Panc1 (cell line): ENCODE measurements at regions not wholly inside any gene's neighbourhood (a gene's known extent, or its start where the extent isn't known, plus 50 kb on each side); places are given as distances from the start of the nearest gene placed in this dataset.

Experiments
- ATAC-seq: fragments of 200-7000 bp; cut with Tn5 transposase; 2 replicates; pipeline ENCODE4 v1.9.1; 2020; ENCODE audit warnings: mild to moderate bottlenecking, moderate library complexity
- BruUV-seq: library from RNA; stranded (reverse); fragments of 400-500 nt; replicated peaks from 2 replicates; lab custom pipeline; 2021; lab: Mats Ljungman, UMichigan
- CTCF ChIA-PET: fragments of 300-600 bp; sonication (Branson Sonifier 250); formaldehyde crosslinking; loops from one replicate; lab custom pipeline; 2022; ENCODE audit warnings: antibody characterized with exemption; lab: Charles Lee
- POLR2A ChIA-PET: fragments of 300-600 bp; sonication (Branson Sonifier 250); formaldehyde crosslinking; loops from one replicate; lab custom pipeline; 2022; ENCODE audit warnings: antibody characterized with exemption; lab: Charles Lee
- DNase-seq: peaks from one replicate; pipeline ENCODE4 v3.0.0-alpha.2; 2010; ENCODE audit warnings: low read depth, low spot score
- H3K27ac ChIP-seq: 2 replicates; pipeline ENCODE4 v1.5.1; 2011; ENCODE audit warnings: mild to moderate bottlenecking, low read length, inconsistent platforms
- H3K27me3 ChIP-seq: fragments of 200-500 bp; sonication (Bioruptor generic); 2 replicates; pipeline ENCODE4 v1.6.0; 2014; ENCODE audit warnings: low read length, inconsistent platforms; ENCODE audit not compliant: control insufficient read depth, insufficient read depth
- H3K36me3 ChIP-seq: fragments of 200-500 bp; sonication (Bioruptor generic); 2 replicates; pipeline ENCODE4 v1.5.1; 2014; ENCODE audit warnings: inconsistent platforms, mild to moderate bottlenecking, low read length, moderate library complexity; ENCODE audit not compliant: control insufficient read depth, insufficient read depth
- H3K4me1 ChIP-seq: 2 replicates; pipeline ENCODE4 v1.5.1; 2011; ENCODE audit warnings: inconsistent platforms, mild to moderate bottlenecking, low read length, moderate library complexity; ENCODE audit not compliant: control insufficient read depth, insufficient read depth
- H3K4me3 ChIP-seq, 2 experiments: 2 replicates each; pipeline ENCODE4 v1.5.1; 2011 to 2012; ENCODE audit warnings: low read depth in 2 of 2, low read length in 2 of 2, mild to moderate bottlenecking in 2 of 2, inconsistent platforms in 1 of 2, moderate library complexity in 1 of 2
- H3K9me3 ChIP-seq: fragments of 200-500 bp; sonication (Bioruptor generic); 2 replicates; pipeline ENCODE4 v1.5.1; 2014; ENCODE audit warnings: low read depth, mild to moderate bottlenecking, inconsistent platforms, low read length, moderate library complexity; ENCODE audit not compliant: control insufficient read depth, insufficient read depth
- POLR2AphosphoS5 ChIP-seq: IDR thresholded peaks from 2 replicates; pipeline ENCODE4 v1.6.1; 2012; ENCODE audit warnings: mild to moderate bottlenecking, low read depth, low read length, moderate library complexity
- SIN3A ChIP-seq: IDR thresholded peaks from 2 replicates; pipeline ENCODE4 v1.6.1; 2012; ENCODE audit warnings: low read depth, mild to moderate bottlenecking, low read length, moderate library complexity, borderline replicate concordance; ENCODE audit not compliant: insufficient read depth
- TCF7L2 ChIP-seq: IDR thresholded peaks from 2 replicates; pipeline ENCODE4 v1.6.1; 2011; ENCODE audit warnings: mild to moderate bottlenecking, low read depth, low read length, inconsistent platforms
- in situ Hi-C: cut with HindIII; loops from 2 replicates; pipeline ENCODE4 v1.10.0; 2016; ENCODE audit warnings: low sequenced_read_pairs, low pct_unique_long_range_greater_than_20kb
- intact Hi-C: fragments of 100-400 bp; cut with micrococcal nuclease; formaldehyde crosslinking; loops from one replicate; pipeline ENCODE4 v1.10.0; 2022; ENCODE audit not compliant: unreplicated experiment
- TF ChIP-seq, protein P1 (sequence below), 2 experiments: IDR thresholded peaks; 2 replicates each; pipeline ENCODE4 v1.6.1; 2011 to 2012; ENCODE audit warnings: low read depth in 2 of 2, control low read depth in 1 of 2, low read length in 1 of 2, mild to moderate bottlenecking in 1 of 2, moderate library complexity in 1 of 2; ENCODE audit not compliant: insufficient read depth in 1 of 2
- TF ChIP-seq, protein P2 (sequence below): fragments of 450-650 bp; IDR thresholded peaks from 2 replicates; pipeline ENCODE4 v1.5.1; 2017; ENCODE audit warnings: mild to moderate bottlenecking

DNA sequence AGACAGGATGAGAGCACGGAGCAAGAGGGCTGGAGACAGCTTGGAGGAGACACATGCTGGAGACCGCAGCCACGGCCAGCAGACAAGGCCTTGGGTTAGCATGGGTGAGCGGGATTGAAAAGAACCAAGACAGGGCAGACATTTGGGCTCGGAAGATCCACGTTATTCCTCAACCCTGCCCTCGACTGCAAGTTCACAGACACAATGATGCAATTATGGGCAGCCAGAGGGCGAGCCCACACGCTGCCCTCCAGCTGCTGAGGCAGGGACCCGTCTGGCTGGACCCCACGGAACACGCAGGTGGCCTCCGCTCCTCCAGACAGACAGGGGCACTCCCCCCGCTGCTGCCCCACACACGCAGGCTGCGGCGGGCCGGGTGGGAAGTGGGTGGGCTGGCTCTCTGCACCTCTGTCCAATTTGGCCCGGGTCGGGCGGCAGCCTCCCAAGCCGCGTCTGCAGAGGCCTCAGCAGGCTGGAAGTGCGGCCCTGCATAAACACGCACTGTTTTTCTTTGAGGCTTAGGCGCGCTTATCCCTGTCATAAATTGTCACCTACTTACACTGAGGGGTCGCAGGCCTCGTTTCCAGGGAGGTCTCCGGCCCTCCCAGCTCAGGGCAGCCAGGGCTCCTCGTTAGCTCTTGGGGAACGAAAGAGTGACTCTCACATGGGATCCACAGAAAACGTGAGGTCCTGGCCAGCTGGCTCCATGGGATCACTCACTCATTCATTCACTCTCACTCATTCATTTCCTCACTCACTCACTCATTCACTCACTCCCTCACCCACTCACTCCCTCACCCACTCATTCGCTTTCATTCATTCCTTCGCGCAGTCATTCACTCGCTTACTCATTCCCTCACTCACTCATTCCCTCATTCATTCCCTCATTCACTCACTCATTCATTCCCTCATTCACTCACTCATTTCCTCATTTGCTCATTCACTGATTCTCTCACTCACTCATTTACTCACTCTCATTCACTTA is 303.9 kb downstream of the C16orf95 start:
- CTCF ChIA-PET, result no interaction called here
- H3K4me3 ChIP-seq, result no peak overlapping the region
- in situ Hi-C loops, result no loop called here
- no peak for DNase-seq
- TF ChIP-seq, protein P1, sequence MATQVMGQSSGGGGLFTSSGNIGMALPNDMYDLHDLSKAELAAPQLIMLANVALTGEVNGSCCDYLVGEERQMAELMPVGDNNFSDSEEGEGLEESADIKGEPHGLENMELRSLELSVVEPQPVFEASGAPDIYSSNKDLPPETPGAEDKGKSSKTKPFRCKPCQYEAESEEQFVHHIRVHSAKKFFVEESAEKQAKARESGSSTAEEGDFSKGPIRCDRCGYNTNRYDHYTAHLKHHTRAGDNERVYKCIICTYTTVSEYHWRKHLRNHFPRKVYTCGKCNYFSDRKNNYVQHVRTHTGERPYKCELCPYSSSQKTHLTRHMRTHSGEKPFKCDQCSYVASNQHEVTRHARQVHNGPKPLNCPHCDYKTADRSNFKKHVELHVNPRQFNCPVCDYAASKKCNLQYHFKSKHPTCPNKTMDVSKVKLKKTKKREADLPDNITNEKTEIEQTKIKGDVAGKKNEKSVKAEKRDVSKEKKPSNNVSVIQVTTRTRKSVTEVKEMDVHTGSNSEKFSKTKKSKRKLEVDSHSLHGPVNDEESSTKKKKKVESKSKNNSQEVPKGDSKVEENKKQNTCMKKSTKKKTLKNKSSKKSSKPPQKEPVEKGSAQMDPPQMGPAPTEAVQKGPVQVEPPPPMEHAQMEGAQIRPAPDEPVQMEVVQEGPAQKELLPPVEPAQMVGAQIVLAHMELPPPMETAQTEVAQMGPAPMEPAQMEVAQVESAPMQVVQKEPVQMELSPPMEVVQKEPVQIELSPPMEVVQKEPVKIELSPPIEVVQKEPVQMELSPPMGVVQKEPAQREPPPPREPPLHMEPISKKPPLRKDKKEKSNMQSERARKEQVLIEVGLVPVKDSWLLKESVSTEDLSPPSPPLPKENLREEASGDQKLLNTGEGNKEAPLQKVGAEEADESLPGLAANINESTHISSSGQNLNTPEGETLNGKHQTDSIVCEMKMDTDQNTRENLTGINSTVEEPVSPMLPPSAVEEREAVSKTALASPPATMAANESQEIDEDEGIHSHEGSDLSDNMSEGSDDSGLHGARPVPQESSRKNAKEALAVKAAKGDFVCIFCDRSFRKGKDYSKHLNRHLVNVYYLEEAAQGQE (IDR thresholded peaks at IDR 0.05; ENCODE audit: insufficient read depth in 1 of 2, low read depth in 2 of 2, low read length in 1 of 2), result no peak
- TF ChIP-seq POLR2AphosphoS5 (no peak), TCF7L2 (no peak), SIN3A (no peak)
- TF ChIP-seq, protein P2, sequence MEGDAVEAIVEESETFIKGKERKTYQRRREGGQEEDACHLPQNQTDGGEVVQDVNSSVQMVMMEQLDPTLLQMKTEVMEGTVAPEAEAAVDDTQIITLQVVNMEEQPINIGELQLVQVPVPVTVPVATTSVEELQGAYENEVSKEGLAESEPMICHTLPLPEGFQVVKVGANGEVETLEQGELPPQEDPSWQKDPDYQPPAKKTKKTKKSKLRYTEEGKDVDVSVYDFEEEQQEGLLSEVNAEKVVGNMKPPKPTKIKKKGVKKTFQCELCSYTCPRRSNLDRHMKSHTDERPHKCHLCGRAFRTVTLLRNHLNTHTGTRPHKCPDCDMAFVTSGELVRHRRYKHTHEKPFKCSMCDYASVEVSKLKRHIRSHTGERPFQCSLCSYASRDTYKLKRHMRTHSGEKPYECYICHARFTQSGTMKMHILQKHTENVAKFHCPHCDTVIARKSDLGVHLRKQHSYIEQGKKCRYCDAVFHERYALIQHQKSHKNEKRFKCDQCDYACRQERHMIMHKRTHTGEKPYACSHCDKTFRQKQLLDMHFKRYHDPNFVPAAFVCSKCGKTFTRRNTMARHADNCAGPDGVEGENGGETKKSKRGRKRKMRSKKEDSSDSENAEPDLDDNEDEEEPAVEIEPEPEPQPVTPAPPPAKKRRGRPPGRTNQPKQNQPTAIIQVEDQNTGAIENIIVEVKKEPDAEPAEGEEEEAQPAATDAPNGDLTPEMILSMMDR, result no peak
- BruUV-seq, result no TSS peak
- H3K27me3 ChIP-seq, result no peaks in the 10 kb centered on the region
- no peak overlapping the region for H3K27ac ChIP-seq
- H3K36me3 ChIP-seq, result no peaks in the 10 kb centered on the region
- intact Hi-C loops, result no loop called here
- POLR2A ChIA-PET, result no interaction called here
- no peaks in the 10 kb centered on the region for H3K9me3 ChIP-seq
- ATAC-seq, result 0 out of 2 replicates have a peak, but pooled peaks have one; percentile 34
- no peaks in the 10 kb centered on the region for H3K4me1 ChIP-seq

DNA sequence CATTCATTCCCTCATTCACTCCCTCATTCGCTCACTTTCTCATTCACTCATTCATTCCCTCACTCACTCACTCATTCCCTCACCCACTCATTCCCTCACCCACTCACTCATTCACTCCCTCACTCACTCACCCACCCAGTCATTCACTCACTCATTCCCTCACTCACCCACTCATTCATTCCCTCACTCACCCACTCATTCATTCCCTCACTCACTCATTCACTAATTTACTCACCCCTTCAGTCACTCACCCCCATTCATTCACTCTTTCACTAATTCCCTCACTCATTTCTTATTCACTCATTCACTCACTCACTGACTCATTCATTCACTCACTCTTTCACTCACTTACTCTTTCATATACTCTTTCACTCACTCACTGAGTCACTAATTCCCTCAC is 303.1 kb downstream of the C16orf95 start:
- H3K4me3 ChIP-seq, result no peak overlapping the region
- TF ChIP-seq POLR2AphosphoS5 (no peak), SIN3A (no peak), TCF7L2 (no peak)
- TF ChIP-seq, protein P2, result no peak
- TF ChIP-seq, protein P1 (IDR thresholded peaks at IDR 0.05; ENCODE audit: insufficient read depth in 1 of 2, low read depth in 2 of 2, low read length in 1 of 2), result no peak
- H3K9me3 ChIP-seq, result no peaks in the 10 kb centered on the region
- in situ Hi-C loops, result no loop called here
- H3K4me1 ChIP-seq, result no peaks in the 10 kb centered on the region
- DNase-seq (no peak), ATAC-seq (no peak)
- intact Hi-C loops, result no loop called here
- no peak overlapping the region for H3K27ac ChIP-seq
- no peaks in the 10 kb centered on the region for H3K27me3 ChIP-seq
- POLR2A ChIA-PET, result no interaction called here
- CTCF ChIA-PET, result no interaction called here
- no TSS peak for BruUV-seq
- H3K36me3 ChIP-seq, result no peaks in the 10 kb centered on the region
